ENCODE measurements at regions not wholly inside any gene's neighbourhood (a gene's known extent, or its start where the extent isn't known, plus 50 kb on each side); places are given as distances from the start of the nearest gene placed in this dataset.

GRCh38 chr13:64866331-64866730, 2363.8 kb downstream of the PCDH9 start:
- H3K9me3 Mint-ChIP-seq (ENCODE audit: low read depth) = peaks cover 20% of the 10 kb centered on the region
- no peak overlapping the region for H3K4me3 Mint-ChIP-seq (ENCODE audit: unreplicated experiment)
- no peaks in the 10 kb centered on the region for H3K36me3 Mint-ChIP-seq (ENCODE audit: low read depth)

GRCh38 chr13:64855506-64855905, 2374.6 kb downstream of the PCDH9 start:
- no peaks in the 10 kb centered on the region for H3K4me1 Mint-ChIP-seq (ENCODE audit: low read depth)
- no peak overlapping the region for H3K27ac Mint-ChIP-seq (ENCODE audit: unreplicated experiment)
- H3K36me3 Mint-ChIP-seq (ENCODE audit: low read depth) = peaks cover 2% of the 10 kb centered on the region
- TF ChIP-seq CTCF (IDR thresholded peaks at IDR 0.05) = no peak
- no peak overlapping the region for H3K4me3 Mint-ChIP-seq (ENCODE audit: unreplicated experiment)
- peaks cover 17% of the 10 kb centered on the region for H3K9me3 Mint-ChIP-seq (ENCODE audit: low read depth)
- DNase-seq (ENCODE audit: low spot score) = no peak
- H3K27me3 Mint-ChIP-seq (ENCODE audit: low read depth) = no peaks in the 10 kb centered on the region

More at GRCh38 chr13:64866331-64866730, 2363.8 kb downstream of the PCDH9 start:
- Mint-ChIP-seq H3K27me3 (ENCODE audit: low read depth) (no peaks in the 10 kb centered on the region), H3K27ac (ENCODE audit: unreplicated experiment) (no peak overlapping the region), H3K4me1 (ENCODE audit: low read depth) (no peaks in the 10 kb centered on the region)
- no peak for DNase-seq (ENCODE audit: low spot score)
- TF ChIP-seq CTCF (IDR thresholded peaks at IDR 0.05) = no peak

GRCh38 chr13:64850017-64850416, 2380.1 kb downstream of the PCDH9 start:
- Mint-ChIP-seq H3K4me3 (ENCODE audit: unreplicated experiment) (no peak overlapping the region), H3K27me3 (ENCODE audit: low read depth) (no peaks in the 10 kb centered on the region), H3K4me1 (ENCODE audit: low read depth) (no peaks in the 10 kb centered on the region), H3K27ac (ENCODE audit: unreplicated experiment) (no peak overlapping the region), H3K9me3 (ENCODE audit: low read depth) (peaks cover 2% of the 10 kb centered on the region), H3K36me3 (ENCODE audit: low read depth) (no peaks in the 10 kb centered on the region)
- no peak for TF ChIP-seq CTCF (IDR thresholded peaks at IDR 0.05)
- DNase-seq (ENCODE audit: low spot score) = no peak

GRCh38 chr13:64849196-64849595, 2380.9 kb downstream of the PCDH9 start:
- Mint-ChIP-seq H3K9me3 (ENCODE audit: low read depth) (no peaks in the 10 kb centered on the region), H3K27me3 (ENCODE audit: low read depth) (no peaks in the 10 kb centered on the region), H3K27ac (ENCODE audit: unreplicated experiment) (no peak overlapping the region), H3K36me3 (ENCODE audit: low read depth) (no peaks in the 10 kb centered on the region), H3K4me1 (ENCODE audit: low read depth) (no peaks in the 10 kb centered on the region), H3K4me3 (ENCODE audit: unreplicated experiment) (no peak overlapping the region)
- no peak for DNase-seq (ENCODE audit: low spot score)
- no peak for TF ChIP-seq CTCF (IDR thresholded peaks at IDR 0.05)

- H3K27me3 Mint-ChIP-seq (ENCODE audit: low read depth) = no peaks in the 10 kb centered on the region
- no peaks in the 10 kb centered on the region for H3K9me3 Mint-ChIP-seq (ENCODE audit: low read depth)
- H3K4me1 Mint-ChIP-seq (ENCODE audit: low read depth) = no peaks in the 10 kb centered on the region
- H3K4me3 Mint-ChIP-seq (ENCODE audit: unreplicated experiment) = no peak overlapping the region
- TF ChIP-seq CTCF (IDR thresholded peaks at IDR 0.05) = no peak
- DNase-seq (ENCODE audit: low spot score) = no peak
- H3K36me3 Mint-ChIP-seq (ENCODE audit: low read depth) = no peaks in the 10 kb centered on the region
- no peak overlapping the region for H3K27ac Mint-ChIP-seq (ENCODE audit: unreplicated experiment)
These were observed 2382.4 kb downstream of the PCDH9 start for GRCh38 chr13:64847767-64848166.
